ENCODE measurements at regions not wholly inside any gene's neighbourhood (a gene's known extent, or its start where the extent isn't known, plus 50 kb on each side); places are given as distances from the start of the nearest gene placed in this dataset.
"Not testable (repeated sequence)": the region's sequence is repeated elsewhere in the genome, so short reads cannot be mapped to it uniquely, and the experiment has no call there.

- no peak for ATAC-seq
Measured at GRCh38 chr15:58362262-58362922, 69.4 kb upstream of the LIPC start.

GRCh38 chr15:58363118-58363517 is 68.7 kb upstream of the LIPC start:
- ATAC-seq = not testable (repeated sequence)

More at GRCh38 chr15:58362262-58362922, 69.4 kb upstream of the LIPC start:
- TF ChIP-seq ZFP30 (CRISPR knock-in tag; IDR thresholded peaks at IDR 0.05) = no peak
- no peak for TF ChIP-seq ZC3H10 (CRISPR knock-in tag; IDR thresholded peaks at IDR 0.05)
- no peak for TF ChIP-seq POU6F1 (CRISPR knock-in tag; IDR thresholded peaks at IDR 0.05; ENCODE audit: borderline replicate concordance, low read depth)
- TF ChIP-seq PATZ1 (CRISPR knock-in tag; IDR thresholded peaks at IDR 0.05; ENCODE audit: borderline replicate concordance) = no peak
- TF ChIP-seq ISL1 (CRISPR knock-in tag; IDR thresholded peaks at IDR 0.05) = no peak
- no peak for TF ChIP-seq TSHZ2 (CRISPR knock-in tag; IDR thresholded peaks at IDR 0.05)
- TF ChIP-seq RARB (CRISPR knock-in tag; IDR thresholded peaks at IDR 0.05) = no peak
- TF ChIP-seq GLIS3 (CRISPR knock-in tag; IDR thresholded peaks at IDR 0.05) = no peak
- no peak for TF ChIP-seq CSDC2 (CRISPR knock-in tag; IDR thresholded peaks at IDR 0.05)
- TF ChIP-seq TCF4 (CRISPR knock-in tag; IDR thresholded peaks at IDR 0.05; ENCODE audit: borderline replicate concordance) = no peak
- TF ChIP-seq PPARA (CRISPR knock-in tag; IDR thresholded peaks at IDR 0.05; ENCODE audit: borderline replicate concordance) = no peak

- not testable (repeated sequence) for ATAC-seq
Measured at GRCh38 chr15:58363673-58364072, 68.1 kb upstream of the LIPC start.

- not testable (repeated sequence) for ATAC-seq
Measured at GRCh38 chr15:58365098-58365497, 66.7 kb upstream of the LIPC start.

- ATAC-seq = no peak
- no peak for TF ChIP-seq ARNTL (CRISPR knock-in tag; IDR thresholded peaks at IDR 0.05; ENCODE audit: borderline replicate concordance, low read depth)
Measured at GRCh38 chr15:58369261-58369701, 62.5 kb upstream of the LIPC start.

- no peak for ATAC-seq
- TF ChIP-seq CSRNP3 (CRISPR knock-in tag; IDR thresholded peaks at IDR 0.05) (no peak), OSR1 (CRISPR knock-in tag; IDR thresholded peaks at IDR 0.05) (no peak), PATZ1 (CRISPR knock-in tag; IDR thresholded peaks at IDR 0.05; ENCODE audit: borderline replicate concordance) (no peak), CREB5 (CRISPR knock-in tag; IDR thresholded peaks at IDR 0.05; ENCODE audit: low read depth) (no peak), CSDC2 (CRISPR knock-in tag; IDR thresholded peaks at IDR 0.05) (no peak), SNAI2 (CRISPR knock-in tag; IDR thresholded peaks at IDR 0.05) (no peak), ARNTL (CRISPR knock-in tag; IDR thresholded peaks at IDR 0.05; ENCODE audit: borderline replicate concordance, low read depth) (no peak), ISL1 (CRISPR knock-in tag; IDR thresholded peaks at IDR 0.05) (no peak), PPARA (CRISPR knock-in tag; IDR thresholded peaks at IDR 0.05; ENCODE audit: borderline replicate concordance) (no peak), BACH2 (CRISPR knock-in tag; IDR thresholded peaks at IDR 0.05; ENCODE audit: borderline replicate concordance) (no peak), ZFP30 (CRISPR knock-in tag; IDR thresholded peaks at IDR 0.05) (no peak), ZFP3 (CRISPR knock-in tag; IDR thresholded peaks at IDR 0.05) (no peak), POU6F1 (CRISPR knock-in tag; IDR thresholded peaks at IDR 0.05; ENCODE audit: borderline replicate concordance, low read depth) (no peak), TOX (CRISPR knock-in tag; IDR thresholded peaks at IDR 0.05; ENCODE audit: borderline replicate concordance) (no peak)
Measured at GRCh38 chr15:58369956-58370355, 61.8 kb upstream of the LIPC start.
